K562 (cell line): ENCODE measurements at regions not wholly inside any gene's neighbourhood (a gene's known extent, or its start where the extent isn't known, plus 50 kb on each side); places are given as distances from the start of the nearest gene placed in this dataset.
"Not testable (repeated sequence)": the region's sequence is repeated elsewhere in the genome, so short reads cannot be mapped to it uniquely, and the experiment has no call there.

ENCODE experiments used
- ATAC-seq: fragments of 200-7000 bp; cut with Tn5 transposase; 3 replicates; pipeline ENCODE4 v1.9.1; 2020; ENCODE audit warnings: moderate library complexity
- BruUV-seq: library from RNA; stranded (reverse); fragments of 400-500 nt; replicated peaks from 2 replicates; lab custom pipeline; 2021; lab: Mats Ljungman, UMichigan
- CTCF ChIA-PET: fragments of 300-600 bp; formaldehyde crosslinking; extraction: SDS; loops from one replicate; lab custom pipeline; 2021; ENCODE audit warnings: low intra/inter-chr PET ratio; lab: Yijun Ruan, JAX
- POLR2A ChIA-PET: fragments of 300-600, 350-650 bp; sonication (Branson Sonifier 250); formaldehyde crosslinking; extraction: SDS; loops from one replicate; lab custom pipeline; 2021; ENCODE audit warnings: antibody characterized with exemption, inconsistent platforms; lab: Yijun Ruan, JAX
- DNase-seq, 4 experiments: peaks; one replicate each; pipeline versions ENCODE4 v3.0.0 to v3.0.0-alpha.2; 2011 to 2018; ENCODE audit warnings: low spot score in 3 of 4, mixed read lengths in 3 of 4; ENCODE audit errors: extremely low read depth in 1 of 4
- FAIRE-seq: peaks from 2 replicates; lab custom pipeline; 2011; peaks lifted over from hg19 to GRCh38; lab: Jason Lieb, UNC
- H2AFZ ChIP-seq: 2 replicates; pipeline ENCODE4 v1.6.0; 2011; ENCODE audit warnings: low read depth, low read length, control low read depth, inconsistent platforms
- H3K27ac ChIP-seq: fragments of 200-600 bp; 3 replicates; pipeline ENCODE4 v1.8.0; 2011; ENCODE audit warnings: low read depth, mild to moderate bottlenecking, control low read depth, inconsistent platforms, low read length, moderate library complexity, mixed read lengths; ENCODE audit errors: extremely low read depth
- H3K27me3 ChIP-seq, 2 experiments: fragments of 300-600 bp in 1 of 2; 2 replicates in 1 of 2; 3 replicates in 1 of 2; pipeline versions ENCODE4 v1.6.0 to v1.8.0; 2011; ENCODE audit warnings: inconsistent platforms in 2 of 2, low read length in 2 of 2, mild to moderate bottlenecking in 1 of 2, mixed read lengths in 1 of 2, moderate library complexity in 1 of 2; ENCODE audit not compliant: control insufficient read depth in 2 of 2, insufficient read depth in 2 of 2
- H3K36me3 ChIP-seq: fragments of 300-600 bp; 3 replicates; pipeline ENCODE4 v1.8.0; 2011; ENCODE audit warnings: mild to moderate bottlenecking, low read length, inconsistent platforms; ENCODE audit not compliant: control insufficient read depth, insufficient read depth
- H3K4me1 ChIP-seq, 2 experiments: fragments of 200-600 bp in 1 of 2; replicated peaks in 1 of 2; 2 replicates in 1 of 2; 3 replicates in 1 of 2; pipeline versions ENCODE4 v1.5.1 to v1.8.0; 2011; ENCODE audit warnings: inconsistent platforms in 2 of 2, low read length in 2 of 2, mild to moderate bottlenecking in 1 of 2, mixed read lengths in 1 of 2, moderate library complexity in 1 of 2; ENCODE audit not compliant: control insufficient read depth in 2 of 2, insufficient read depth in 2 of 2
- H3K4me2 ChIP-seq: 2 replicates; pipeline ENCODE4 v1.6.1; 2011; ENCODE audit warnings: low read length, control low read depth, inconsistent platforms, mixed read lengths; ENCODE audit not compliant: insufficient read depth
- H3K4me3 ChIP-seq: fragments of 200-600 bp; sonication (generic), shearing (Covaris generic); 2 replicates; pipeline ENCODE4 v1.5.1; 2016; ENCODE audit warnings: control low read depth, inconsistent platforms
- H3K79me2 ChIP-seq: fragments of 200-600 bp; 3 replicates; pipeline ENCODE4 v1.8.0; 2011; ENCODE audit warnings: low read length, inconsistent platforms; ENCODE audit not compliant: control insufficient read depth, insufficient read depth
- H3K9ac ChIP-seq, 2 experiments: 2 replicates each; pipeline versions ENCODE4 v1.6.0 to v1.6.1; 2011; ENCODE audit warnings: low read depth in 2 of 2, low read length in 2 of 2, control low read depth in 1 of 2, inconsistent platforms in 1 of 2, mild to moderate bottlenecking in 1 of 2, mixed read lengths in 1 of 2; ENCODE audit not compliant: insufficient read depth in 1 of 2
- H3K9me1 ChIP-seq: one replicate; pipeline ENCODE4 v1.6.0; 2011; ENCODE audit warnings: inconsistent platforms, mild to moderate bottlenecking, low read length, moderate library complexity; ENCODE audit not compliant: control insufficient read depth, insufficient read depth
- H3K9me3 ChIP-seq: replicated peaks from 2 replicates; pipeline ENCODE4 v1.5.1; 2011; ENCODE audit warnings: low read depth, low read length, inconsistent platforms; ENCODE audit not compliant: control insufficient read depth, insufficient read depth
- H4K20me1 ChIP-seq: replicated peaks from 2 replicates; pipeline ENCODE4 v1.6.1; 2011; ENCODE audit warnings: low read length, inconsistent platforms, mixed read lengths; ENCODE audit not compliant: control insufficient read depth, insufficient read depth
- WGBS: fragments of 100-300 bp; shearing (Covaris generic); methylation state at CpG from one replicate; pipeline ENCODE4 v1.1.6; 2016; ENCODE audit warnings: low coverage, mixed read lengths; ENCODE audit not compliant: insufficient coverage; ENCODE audit errors: missing lambda C conversion rate; 5-methylcytosine and 5-hydroxymethylcytosine counted together
- in situ Hi-C: fragments of 300-500 bp; cut with MboI; formaldehyde crosslinking; loops from 4 replicates; pipeline ENCODE4 v1.15.0; 2018; ENCODE audit warnings: inconsistent platforms, mixed read lengths
- intact Hi-C: fragments of 100-400 bp; cut with micrococcal nuclease; formaldehyde crosslinking; loops from 2 replicates; pipeline ENCODE4 v1.14.2; 2022

- H3K27me3 ChIP-seq, H3K36me3 ChIP-seq, H3K9me1 ChIP-seq, intact Hi-C loops, H3K4me2 ChIP-seq, H3K9ac ChIP-seq, BruUV-seq, H3K9me3 ChIP-seq, H3K79me2 ChIP-seq, H3K4me1 ChIP-seq, H3K27ac ChIP-seq, H4K20me1 ChIP-seq, H2AFZ ChIP-seq, CTCF ChIA-PET, FAIRE-seq, POLR2A ChIA-PET, in situ Hi-C loops, H3K4me3 ChIP-seq, DNase-seq: not testable (repeated sequence)
- WGBS = 15% methylated on average over 14 of the region's 27 CpGs
- peak; percentile 39; the same call in 1 of the 3 replicates for ATAC-seq
These were observed 63.5 kb upstream of the LRPAP1 start for GRCh38 chr4:3595627-3596291.

GRCh38 chr4:3594751-3595150, 62.5 kb upstream of the LRPAP1 start:
- FAIRE-seq, CTCF ChIA-PET, BruUV-seq: not testable (repeated sequence)

More at GRCh38 chr4:3594751-3595150, 62.5 kb upstream of the LRPAP1 start:
- 4% methylated on average over 9 of the region's 9 CpGs for WGBS
- H2AFZ ChIP-seq, POLR2A ChIA-PET, H3K27ac ChIP-seq, H3K9ac ChIP-seq, in situ Hi-C loops, DNase-seq, H4K20me1 ChIP-seq, ATAC-seq, H3K79me2 ChIP-seq, intact Hi-C loops, H3K4me2 ChIP-seq, H3K36me3 ChIP-seq, H3K9me3 ChIP-seq, H3K4me3 ChIP-seq, H3K4me1 ChIP-seq, H3K9me1 ChIP-seq: not testable (repeated sequence)
- peaks cover 0 to 11% of the 10 kb centered on the region in 2 experiments; a peak in 1 of 5 replicates for H3K27me3 ChIP-seq
